ENCODE measurements at regions not wholly inside any gene's neighbourhood (a gene's known extent, or its start where the extent isn't known, plus 50 kb on each side); places are given as distances from the start of the nearest gene placed in this dataset.

DNA sequence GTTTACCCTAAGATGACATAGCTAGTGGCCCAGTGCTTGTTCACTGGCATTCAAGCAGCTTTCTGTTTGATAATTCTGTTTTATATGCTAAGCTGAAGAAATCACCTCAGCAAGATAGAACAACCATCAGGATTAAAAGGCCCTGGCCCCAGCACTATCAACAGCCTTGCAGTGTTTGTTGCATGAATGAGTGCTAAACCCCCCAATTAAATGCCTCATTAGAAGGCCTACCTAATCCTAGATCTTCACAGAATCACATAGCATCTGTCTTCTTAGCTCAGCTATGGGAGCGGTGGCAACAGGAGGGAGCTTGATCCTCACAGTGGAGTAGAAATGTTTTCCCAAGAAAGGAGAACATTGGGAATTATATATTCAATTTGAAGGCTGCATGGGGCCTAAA, 194.1 kb upstream of the HNMT start:
- H3K4me3 ChIP-seq (ENCODE audit: low read depth, low read length) = no peak overlapping the region
- TF ChIP-seq, protein P1, sequence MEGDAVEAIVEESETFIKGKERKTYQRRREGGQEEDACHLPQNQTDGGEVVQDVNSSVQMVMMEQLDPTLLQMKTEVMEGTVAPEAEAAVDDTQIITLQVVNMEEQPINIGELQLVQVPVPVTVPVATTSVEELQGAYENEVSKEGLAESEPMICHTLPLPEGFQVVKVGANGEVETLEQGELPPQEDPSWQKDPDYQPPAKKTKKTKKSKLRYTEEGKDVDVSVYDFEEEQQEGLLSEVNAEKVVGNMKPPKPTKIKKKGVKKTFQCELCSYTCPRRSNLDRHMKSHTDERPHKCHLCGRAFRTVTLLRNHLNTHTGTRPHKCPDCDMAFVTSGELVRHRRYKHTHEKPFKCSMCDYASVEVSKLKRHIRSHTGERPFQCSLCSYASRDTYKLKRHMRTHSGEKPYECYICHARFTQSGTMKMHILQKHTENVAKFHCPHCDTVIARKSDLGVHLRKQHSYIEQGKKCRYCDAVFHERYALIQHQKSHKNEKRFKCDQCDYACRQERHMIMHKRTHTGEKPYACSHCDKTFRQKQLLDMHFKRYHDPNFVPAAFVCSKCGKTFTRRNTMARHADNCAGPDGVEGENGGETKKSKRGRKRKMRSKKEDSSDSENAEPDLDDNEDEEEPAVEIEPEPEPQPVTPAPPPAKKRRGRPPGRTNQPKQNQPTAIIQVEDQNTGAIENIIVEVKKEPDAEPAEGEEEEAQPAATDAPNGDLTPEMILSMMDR (IDR thresholded peaks at IDR 0.05; ENCODE audit: low read depth, low read length) = no peak

DNA sequence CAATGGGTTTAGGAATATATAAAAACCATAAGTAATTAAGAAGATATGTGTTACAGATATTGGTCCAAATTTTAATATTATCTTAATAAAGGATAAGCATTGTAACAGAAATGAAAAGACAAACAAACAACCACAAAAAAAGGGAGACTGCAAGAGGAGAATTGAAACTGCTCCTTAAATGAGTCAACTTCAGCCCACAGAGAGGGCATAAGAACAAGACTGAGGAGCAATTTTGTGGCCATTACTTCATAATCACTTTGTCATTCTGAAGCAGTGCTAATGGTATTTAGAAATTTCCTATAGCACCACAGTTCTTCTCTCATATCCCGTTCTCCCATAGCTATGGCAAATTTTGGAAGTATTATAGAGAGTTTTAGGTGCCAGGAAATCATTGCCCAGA, 193.2 kb upstream of the HNMT start:
- TF ChIP-seq, protein P1 (IDR thresholded peaks at IDR 0.05; ENCODE audit: low read depth, low read length) = no peak
- H3K4me3 ChIP-seq (ENCODE audit: low read depth, low read length) = no peak overlapping the region

DNA sequence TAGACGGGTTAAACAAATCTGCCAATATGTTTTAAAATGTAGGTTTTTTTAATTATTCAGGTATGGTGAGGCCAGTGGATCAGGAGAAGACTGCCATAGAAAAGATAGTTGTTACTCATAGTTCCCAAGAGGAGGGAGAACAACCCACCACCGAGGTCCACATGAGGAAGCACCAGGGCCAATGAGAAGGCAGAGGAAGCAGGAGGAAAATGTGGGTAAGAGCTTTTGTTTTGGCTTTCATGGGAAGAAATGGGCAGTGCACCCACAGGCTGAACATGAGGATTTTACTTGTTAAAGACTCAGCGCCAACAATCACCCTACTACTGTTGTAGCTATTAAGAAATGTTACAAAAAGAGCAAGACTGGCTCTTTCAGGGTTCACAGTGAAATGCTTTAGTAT, 191.8 kb upstream of the HNMT start:
- TF ChIP-seq, protein P1 (IDR thresholded peaks at IDR 0.05; ENCODE audit: low read depth, low read length) = no peak
- H3K4me3 ChIP-seq (ENCODE audit: low read depth, low read length) = no peak overlapping the region

DNA sequence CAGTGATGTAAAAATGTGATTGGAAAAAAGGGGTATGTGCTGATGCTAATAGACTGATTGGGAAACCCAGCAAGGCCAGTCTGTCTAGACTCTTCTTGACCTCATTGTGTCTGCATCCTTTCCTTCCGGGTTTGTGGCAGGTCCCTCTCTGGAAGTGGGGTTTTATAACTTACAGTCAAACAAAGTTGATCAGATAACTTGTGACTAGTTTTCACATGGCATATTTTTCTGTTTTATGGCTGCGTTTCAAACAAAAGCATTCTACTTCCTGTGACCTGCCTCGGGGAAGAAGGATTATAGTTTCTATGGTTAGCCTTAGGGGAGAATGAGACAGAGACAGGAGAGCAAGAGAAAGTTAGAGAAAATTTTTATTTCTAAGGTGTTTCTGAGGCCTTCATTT, 188.7 kb upstream of the HNMT start:
- no peak overlapping the region for H3K4me3 ChIP-seq (ENCODE audit: low read depth, low read length)
- TF ChIP-seq, protein P1 (IDR thresholded peaks at IDR 0.05; ENCODE audit: low read depth, low read length) = no peak

DNA sequence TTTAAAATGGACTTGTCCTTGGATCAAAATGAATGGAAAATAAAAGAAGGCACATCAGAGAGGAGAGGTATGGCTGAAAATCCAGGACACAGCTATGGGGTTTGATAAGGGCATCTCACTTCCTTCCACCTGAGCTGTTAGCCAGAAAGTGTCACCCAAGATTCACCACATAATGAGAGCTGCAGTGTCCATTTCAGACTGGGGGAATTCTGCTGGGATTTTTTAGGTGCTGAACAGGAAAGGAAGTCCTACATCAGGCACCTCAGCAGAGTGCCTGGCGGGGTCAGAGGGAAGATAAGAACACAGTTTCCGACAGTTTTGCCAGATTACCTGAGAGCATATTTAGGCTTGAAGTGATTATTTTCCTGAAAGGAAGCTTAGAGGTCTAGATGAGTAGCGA, 187.6 kb upstream of the HNMT start:
- TF ChIP-seq, protein P1 (IDR thresholded peaks at IDR 0.05; ENCODE audit: low read depth, low read length) = no peak
- H3K4me3 ChIP-seq (ENCODE audit: low read depth, low read length) = no peak overlapping the region

DNA sequence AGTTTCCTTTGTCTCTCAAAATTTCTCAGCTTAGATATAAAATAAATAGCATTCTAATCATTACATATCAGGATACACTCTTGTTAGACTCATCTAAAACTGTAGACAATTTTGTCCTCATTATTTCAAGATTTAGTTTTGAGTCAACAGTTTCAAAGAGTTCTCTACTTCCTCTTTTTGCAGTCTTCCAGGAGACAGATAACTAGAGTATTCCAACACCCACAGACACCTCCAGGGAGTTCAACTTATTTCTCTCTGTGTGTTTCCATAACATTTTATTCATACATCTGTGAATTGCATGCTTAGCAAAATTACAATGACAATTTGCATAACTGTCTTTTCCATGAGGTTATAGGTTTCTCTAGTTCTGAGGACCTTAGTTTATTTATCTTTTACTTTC, 166.6 kb upstream of the HNMT start:
- TF ChIP-seq, protein P1 (IDR thresholded peaks at IDR 0.05; ENCODE audit: low read depth, low read length) = no peak

DNA sequence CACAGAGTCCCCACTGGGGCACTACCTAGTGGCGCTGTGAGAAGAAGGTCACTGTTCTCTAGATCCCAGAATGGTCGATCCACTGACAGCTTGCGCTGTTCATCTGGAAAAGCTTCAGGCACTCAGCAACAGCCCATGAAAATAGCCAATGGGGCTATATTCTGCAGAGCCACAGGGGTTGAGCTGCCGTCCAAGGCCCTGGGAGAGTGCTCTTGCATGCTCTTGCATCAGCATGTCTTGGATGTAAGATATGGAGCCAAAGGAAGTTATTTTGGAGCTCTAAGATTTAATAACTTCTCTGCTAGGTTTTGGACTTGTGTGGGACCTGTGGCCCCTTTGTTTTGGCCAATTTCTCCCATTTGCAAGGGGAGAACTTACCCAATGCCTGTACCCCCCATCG, 164.7 kb upstream of the HNMT start:
- H3K4me3 ChIP-seq (ENCODE audit: low read depth, low read length) = no peak overlapping the region
- TF ChIP-seq, protein P1 (IDR thresholded peaks at IDR 0.05; ENCODE audit: low read depth, low read length) = no peak

More for the DNA sequence above, 166.6 kb upstream of the HNMT start:
- H3K4me3 ChIP-seq (ENCODE audit: low read depth, low read length) = no peak overlapping the region

Measured in WI38 (cell line).